ENCODE measurements at regions not wholly inside any gene's neighbourhood (a gene's known extent, or its start where the extent isn't known, plus 50 kb on each side); places are given as distances from the start of the nearest gene placed in this dataset.
A peak's percentile ranks its signal among the peaks of the same experiment; 100 is the strongest.

GRCh38 chr6:55969526-55969925, 94.1 kb upstream of the BMP5 start:
- no peak for DNase-seq
- H3K27me3 Mint-ChIP-seq (ENCODE audit: unreplicated experiment), result no peaks in the 10 kb centered on the region
- no peaks in the 10 kb centered on the region for H3K4me1 Mint-ChIP-seq (ENCODE audit: low read depth, unreplicated experiment)
- BruUV-seq (replicated peaks), result no TSS peak
- CTCF ChIA-PET, result no interaction called here
- no peak for TF ChIP-seq CTCF (IDR thresholded peaks at IDR 0.05; ENCODE audit: unreplicated experiment)
- H3K9me3 Mint-ChIP-seq (ENCODE audit: low read depth, unreplicated experiment), result no peaks in the 10 kb centered on the region
- H3K27ac Mint-ChIP-seq (ENCODE audit: unreplicated experiment), result no peak overlapping the region
- intact Hi-C loops (cut with micrococcal nuclease; ENCODE audit: unreplicated experiment), result no loop called here
- no peak overlapping the region for H3K4me3 Mint-ChIP-seq (ENCODE audit: low read depth, unreplicated experiment)
- no peaks in the 10 kb centered on the region for H3K36me3 Mint-ChIP-seq (ENCODE audit: insufficient read depth, unreplicated experiment)

GRCh38 chr6:55968926-55969325, 93.5 kb upstream of the BMP5 start:
- DNase-seq, result no peak
- H3K9me3 Mint-ChIP-seq (ENCODE audit: low read depth, unreplicated experiment), result no peaks in the 10 kb centered on the region
- no peak overlapping the region for H3K4me3 Mint-ChIP-seq (ENCODE audit: low read depth, unreplicated experiment)
- CTCF ChIA-PET, result interaction anchor here (0.9 kb wide), 1 partner anchor 8 kb away, joined by 3 read pairs; no protein-coding TSS in a partner anchor
- intact Hi-C loops (cut with micrococcal nuclease; ENCODE audit: unreplicated experiment), result no loop called here
- no TSS peak for BruUV-seq (replicated peaks)
- TF ChIP-seq CTCF (IDR thresholded peaks at IDR 0.05; ENCODE audit: unreplicated experiment), result no peak
- H3K27me3 Mint-ChIP-seq (ENCODE audit: unreplicated experiment), result no peaks in the 10 kb centered on the region
- no peak overlapping the region for H3K27ac Mint-ChIP-seq (ENCODE audit: unreplicated experiment)
- no peaks in the 10 kb centered on the region for H3K4me1 Mint-ChIP-seq (ENCODE audit: low read depth, unreplicated experiment)
- no peaks in the 10 kb centered on the region for H3K36me3 Mint-ChIP-seq (ENCODE audit: insufficient read depth, unreplicated experiment)

- H3K27me3 Mint-ChIP-seq (ENCODE audit: unreplicated experiment), result no peaks in the 10 kb centered on the region
- intact Hi-C loops (cut with micrococcal nuclease; ENCODE audit: unreplicated experiment), result no loop called here
- CTCF ChIA-PET, result no interaction called here
- TF ChIP-seq CTCF (IDR thresholded peaks at IDR 0.05; ENCODE audit: unreplicated experiment), result no peak
- no peak overlapping the region for H3K4me3 Mint-ChIP-seq (ENCODE audit: low read depth, unreplicated experiment)
- H3K9me3 Mint-ChIP-seq (ENCODE audit: low read depth, unreplicated experiment), result no peaks in the 10 kb centered on the region
- no peak overlapping the region for H3K27ac Mint-ChIP-seq (ENCODE audit: unreplicated experiment)
- BruUV-seq (replicated peaks), result no TSS peak
- H3K4me1 Mint-ChIP-seq (ENCODE audit: low read depth, unreplicated experiment), result no peaks in the 10 kb centered on the region
- H3K36me3 Mint-ChIP-seq (ENCODE audit: insufficient read depth, unreplicated experiment), result no peaks in the 10 kb centered on the region
- no peak for DNase-seq
Observed at GRCh38 chr6:55964136-55964535, 88.7 kb upstream of the BMP5 start.

- no TSS peak for BruUV-seq (replicated peaks)
- DNase-seq, result peak; percentile 5
- H3K36me3 Mint-ChIP-seq (ENCODE audit: insufficient read depth, unreplicated experiment), result no peaks in the 10 kb centered on the region
Observed at GRCh38 chr6:55963301-55963700, 87.9 kb upstream of the BMP5 start.

More at GRCh38 chr6:55963301-55963700, 87.9 kb upstream of the BMP5 start:
- no peaks in the 10 kb centered on the region for H3K4me1 Mint-ChIP-seq (ENCODE audit: low read depth, unreplicated experiment)
- TF ChIP-seq CTCF (IDR thresholded peaks at IDR 0.05; ENCODE audit: unreplicated experiment), result no peak
- H3K27me3 Mint-ChIP-seq (ENCODE audit: unreplicated experiment), result no peaks in the 10 kb centered on the region
- no peak overlapping the region for H3K27ac Mint-ChIP-seq (ENCODE audit: unreplicated experiment)
- intact Hi-C loops (cut with micrococcal nuclease; ENCODE audit: unreplicated experiment), result no loop called here
- H3K4me3 Mint-ChIP-seq (ENCODE audit: low read depth, unreplicated experiment), result no peak overlapping the region
- no peaks in the 10 kb centered on the region for H3K9me3 Mint-ChIP-seq (ENCODE audit: low read depth, unreplicated experiment)
- CTCF ChIA-PET, result interaction anchor here (0.6 to 0.8 kb wide), 3 partner anchors 259 to 895 kb away, joined by 5 to 6 read pairs (median 5); no protein-coding TSS in a partner anchor
